ENCODE measurements at regions not wholly inside any gene's neighbourhood (a gene's known extent, or its start where the extent isn't known, plus 50 kb on each side); places are given as distances from the start of the nearest gene placed in this dataset.

GRCh38 chr13:50414640-50415039 is 399.4 kb downstream of the KCNRG start:
- TF ChIP-seq, protein P1, sequence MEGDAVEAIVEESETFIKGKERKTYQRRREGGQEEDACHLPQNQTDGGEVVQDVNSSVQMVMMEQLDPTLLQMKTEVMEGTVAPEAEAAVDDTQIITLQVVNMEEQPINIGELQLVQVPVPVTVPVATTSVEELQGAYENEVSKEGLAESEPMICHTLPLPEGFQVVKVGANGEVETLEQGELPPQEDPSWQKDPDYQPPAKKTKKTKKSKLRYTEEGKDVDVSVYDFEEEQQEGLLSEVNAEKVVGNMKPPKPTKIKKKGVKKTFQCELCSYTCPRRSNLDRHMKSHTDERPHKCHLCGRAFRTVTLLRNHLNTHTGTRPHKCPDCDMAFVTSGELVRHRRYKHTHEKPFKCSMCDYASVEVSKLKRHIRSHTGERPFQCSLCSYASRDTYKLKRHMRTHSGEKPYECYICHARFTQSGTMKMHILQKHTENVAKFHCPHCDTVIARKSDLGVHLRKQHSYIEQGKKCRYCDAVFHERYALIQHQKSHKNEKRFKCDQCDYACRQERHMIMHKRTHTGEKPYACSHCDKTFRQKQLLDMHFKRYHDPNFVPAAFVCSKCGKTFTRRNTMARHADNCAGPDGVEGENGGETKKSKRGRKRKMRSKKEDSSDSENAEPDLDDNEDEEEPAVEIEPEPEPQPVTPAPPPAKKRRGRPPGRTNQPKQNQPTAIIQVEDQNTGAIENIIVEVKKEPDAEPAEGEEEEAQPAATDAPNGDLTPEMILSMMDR (IDR thresholded peaks at IDR 0.05; ENCODE audit: insufficient read depth, low read length, poor library complexity, severe bottlenecking) = no peak
- no peak for TF ChIP-seq EZH2phosphoT487 (conservative IDR thresholded peaks at IDR 0.05; ENCODE audit: low read length)

Measured in SU-DHL-6 (cell line).